GM23338 (cell line): ENCODE measurements at regions not wholly inside any gene's neighbourhood (a gene's known extent, or its start where the extent isn't known, plus 50 kb on each side); places are given as distances from the start of the nearest gene placed in this dataset.

Source experiments
- ATAC-seq: fragments of 200-7000 bp; cut with Tn5 transposase; 3 replicates; pipeline ENCODE4 v1.9.1; 2020
- DNase-seq: peaks from one replicate; pipeline ENCODE4 v3.0.0-alpha.2; 2015; ENCODE audit warnings: low spot score
- H2AFZ ChIP-seq: fragments of 200-600 bp; sonication (generic); 2 replicates; pipeline ENCODE4 v1.8.0; 2016; ENCODE audit warnings: antibody characterized with exemption, mild to moderate bottlenecking, moderate library complexity
- H3F3A ChIP-seq: fragments of 200-600 bp; sonication (generic); replicated peaks from 2 replicates; pipeline ENCODE4 v1.8.0; 2017; ENCODE audit warnings: antibody characterized with exemption, mixed run types, low read depth
- H3K27ac ChIP-seq: fragments of 200-600 bp; sonication (generic); 2 replicates; pipeline ENCODE4 v1.6.1; 2016; ENCODE audit warnings: low read depth
- H3K27me3 ChIP-seq: fragments of 200-600 bp; sonication (generic); 2 replicates; pipeline ENCODE4 v1.8.0; 2016; ENCODE audit warnings: mild to moderate bottlenecking, mixed run types, moderate library complexity; ENCODE audit not compliant: insufficient read depth
- H3K36me3 ChIP-seq: fragments of 200-600 bp; sonication (generic); 2 replicates; pipeline ENCODE4 v1.8.0; 2016; ENCODE audit warnings: mild to moderate bottlenecking; ENCODE audit not compliant: insufficient read depth
- H3K4me1 ChIP-seq: fragments of 200-600 bp; sonication (generic); 2 replicates; pipeline ENCODE4 v1.8.0; 2016; ENCODE audit warnings: mild to moderate bottlenecking, moderate library complexity; ENCODE audit not compliant: insufficient read depth
- H3K4me2 ChIP-seq: fragments of 200-600 bp; sonication (generic); 2 replicates; pipeline ENCODE4 v1.7.1; 2017; ENCODE audit warnings: mixed run types
- H3K4me3 ChIP-seq: fragments of 200-600 bp; sonication (generic); 2 replicates; pipeline ENCODE4 v1.6.1; 2016; ENCODE audit warnings: mixed run types
- H3K79me2 ChIP-seq: fragments of 200-600 bp; sonication (generic); replicated peaks from 2 replicates; pipeline ENCODE4 v1.8.0; 2017; ENCODE audit warnings: mild to moderate bottlenecking; ENCODE audit not compliant: insufficient read depth
- H3K9me2 ChIP-seq: fragments of 200-600 bp; sonication (generic); 2 replicates; pipeline ENCODE4 v1.8.0; 2017; ENCODE audit not compliant: insufficient read depth
- H4K20me1 ChIP-seq: fragments of 200-600 bp; sonication (generic); replicated peaks from 2 replicates; pipeline ENCODE4 v1.8.0; 2017; ENCODE audit warnings: mild to moderate bottlenecking; ENCODE audit not compliant: insufficient read depth
- H3K27ac Mint-ChIP-seq: 2 replicates; pipeline ENCODE4 v1.8.0; 2020; ENCODE audit warnings: inconsistent platforms, mild to moderate bottlenecking, moderate library complexity, mixed read lengths
- H3K27me3 Mint-ChIP-seq: 3 replicates; pipeline ENCODE4 v1.8.0; 2022; ENCODE audit warnings: low read depth, mild to moderate bottlenecking, moderate library complexity, mixed read lengths, inconsistent platforms; ENCODE audit not compliant: insufficient read depth, poor library complexity
- H3K36me3 Mint-ChIP-seq: 3 replicates; pipeline ENCODE4 v1.8.0; 2021; ENCODE audit warnings: low read depth, mild to moderate bottlenecking, inconsistent platforms, moderate library complexity, mixed read lengths
- H3K4me1 Mint-ChIP-seq: 3 replicates; pipeline ENCODE4 v1.8.0; 2020; ENCODE audit warnings: mild to moderate bottlenecking, inconsistent platforms, mixed read lengths
- H3K4me3 Mint-ChIP-seq: 3 replicates; pipeline ENCODE4 v1.8.0; 2021; ENCODE audit warnings: moderate library complexity, mild to moderate bottlenecking, inconsistent platforms, mixed read lengths
- H3K9me3 Mint-ChIP-seq: 3 replicates; pipeline ENCODE4 v1.8.0; 2020; ENCODE audit warnings: moderate library complexity, mild to moderate bottlenecking, inconsistent platforms, mixed read lengths
- CTCF ChIP-seq, 2 experiments: fragments of 200-600 bp in 1 of 2; sonication (generic) in 1 of 2; conservative IDR thresholded peaks; 2 replicates each; pipeline versions ENCODE4 v1.5.1 to v1.6.1; 2016 to 2017; ENCODE audit warnings: antibody characterized with exemption in 2 of 2, low read depth in 2 of 2, mild to moderate bottlenecking in 2 of 2, moderate library complexity in 1 of 2
- EZH2phosphoT487 ChIP-seq: fragments of 200-600 bp; sonication (generic); IDR thresholded peaks from one replicate; pipeline ENCODE4 v1.8.1; 2018; ENCODE audit warnings: antibody characterized with exemption; ENCODE audit not compliant: unreplicated experiment
- NANOG ChIP-seq: IDR thresholded peaks from 2 replicates; pipeline ENCODE4 v1.6.1; 2016; ENCODE audit warnings: antibody characterized with exemption, borderline replicate concordance
- STAT1 ChIP-seq: IDR thresholded peaks from one replicate; pipeline ENCODE4 v1.6.1; 2016; ENCODE audit warnings: antibody characterized with exemption; ENCODE audit not compliant: unreplicated experiment
- ZNF331 ChIP-seq: fragments of 250-450 bp; sonication (Bioruptor Pico); IDR thresholded peaks from 2 replicates; pipeline ENCODE4 v1.5.0; 2020; ENCODE audit warnings: low read depth, mild to moderate bottlenecking, moderate library complexity
- ZNF462 ChIP-seq: fragments of 250-450 bp; sonication (Bioruptor Pico); IDR thresholded peaks from 2 replicates; pipeline ENCODE4 v1.5.0; 2020; ENCODE audit warnings: mild to moderate bottlenecking, moderate library complexity

GRCh38 chrX:95903490-95903889, 781.2 kb upstream of the DIAPH2 start:
- H4K20me1 ChIP-seq = no peaks in the 10 kb centered on the region
- Mint-ChIP-seq H3K36me3 (no peaks in the 10 kb centered on the region), H3K27me3 (no peaks in the 10 kb centered on the region), H3K4me3 (no peak overlapping the region), H3K27ac (no peak overlapping the region), H3K4me1 (no peaks in the 10 kb centered on the region), H3K9me3 (no peaks in the 10 kb centered on the region)
- no peaks in the 10 kb centered on the region for H3K79me2 ChIP-seq
- no peak overlapping the region for H3K4me3 ChIP-seq
- TF ChIP-seq CTCF (conservative IDR thresholded peaks at IDR 0.05; ENCODE audit: low read depth in 2 of 2) = peak; percentile 29 to 51
- TF ChIP-seq ZNF331 = no peak
- H3F3A ChIP-seq = no peaks in the 10 kb centered on the region
- H3K36me3 ChIP-seq = no peaks in the 10 kb centered on the region
- H3K4me2 ChIP-seq = no peak overlapping the region
- no peak overlapping the region for H3K27ac ChIP-seq
- H3K4me1 ChIP-seq = no peaks in the 10 kb centered on the region
- no peaks in the 10 kb centered on the region for H3K9me2 ChIP-seq
- H2AFZ ChIP-seq = peak overlapping the region; percentile 52; the same call in 1 of the 2 replicates
- DNase-seq (peak; percentile 50), ATAC-seq (peak; percentile 89)
- no peaks in the 10 kb centered on the region for H3K27me3 ChIP-seq

GRCh38 chrX:95903975-95904374, 780.7 kb upstream of the DIAPH2 start:
- H3K4me2 ChIP-seq = no peak overlapping the region
- no peaks in the 10 kb centered on the region for H3K79me2 ChIP-seq
- TF ChIP-seq ZNF462 (no peak), STAT1 (no peak), NANOG (no peak), EZH2phosphoT487 (no peak)
- no peak overlapping the region for H3K27ac Mint-ChIP-seq
- H3K4me3 ChIP-seq = no peak overlapping the region
- DNase-seq = no peak
- H2AFZ ChIP-seq = peak overlapping the region; percentile 52; the same call in 1 of the 2 replicates
- H3K9me2 ChIP-seq = no peaks in the 10 kb centered on the region
- H3K4me1 Mint-ChIP-seq = no peaks in the 10 kb centered on the region
- no peak overlapping the region for H3K4me3 Mint-ChIP-seq
- no peaks in the 10 kb centered on the region for H3K36me3 Mint-ChIP-seq
- H3K27ac ChIP-seq = no peak overlapping the region
- H4K20me1 ChIP-seq = no peaks in the 10 kb centered on the region
- H3K4me1 ChIP-seq = no peaks in the 10 kb centered on the region
- no peaks in the 10 kb centered on the region for H3F3A ChIP-seq
- no peaks in the 10 kb centered on the region for H3K9me3 Mint-ChIP-seq
- no peaks in the 10 kb centered on the region for H3K27me3 ChIP-seq
- no peaks in the 10 kb centered on the region for H3K36me3 ChIP-seq
- H3K27me3 Mint-ChIP-seq = no peaks in the 10 kb centered on the region
- no peak; the same call in 2 of the 3 replicates for ATAC-seq
